Parathyroid adenoma (tissue), 2 donors: ENCODE measurements at regions not wholly inside any gene's neighbourhood (a gene's known extent, or its start where the extent isn't known, plus 50 kb on each side); places are given as distances from the start of the nearest gene placed in this dataset.

Experiments
- H2AFZ ChIP-seq: fragments of 300-600 bp; sonication (generic); one replicate; pipeline ENCODE4 v1.7.0; 2017; ENCODE audit warnings: antibody characterized with exemption, mild to moderate bottlenecking
- H3K27ac ChIP-seq: fragments of 300-600 bp; sonication (generic); one replicate; pipeline ENCODE4 v1.7.0; 2017
- H3K27me3 ChIP-seq: fragments of 300-600 bp; sonication (generic); one replicate; pipeline ENCODE4 v1.7.0; 2017; ENCODE audit warnings: low read length; ENCODE audit not compliant: control insufficient read depth, insufficient read depth
- H3K36me3 ChIP-seq: fragments of 300-600 bp; sonication (generic); one replicate; pipeline ENCODE4 v1.7.0; 2017; ENCODE audit warnings: low read length; ENCODE audit not compliant: control insufficient read depth, insufficient read depth
- H3K4me1 ChIP-seq: fragments of 300-600 bp; sonication (generic); one replicate; pipeline ENCODE4 v1.7.0; 2017; ENCODE audit warnings: control low read depth
- H3K4me2 ChIP-seq: fragments of 300-600 bp; sonication (generic); one replicate; pipeline ENCODE4 v1.7.0; 2017; ENCODE audit warnings: low read length
- H3K4me3 ChIP-seq: fragments of 300-600 bp; sonication (generic); one replicate; pipeline ENCODE4 v1.7.0; 2017; ENCODE audit warnings: low read depth, low read length
- H3K79me2 ChIP-seq: fragments of 300-600 bp; sonication (generic); one replicate; pipeline ENCODE4 v1.7.0; 2017; ENCODE audit warnings: control low read depth
- H3K9ac ChIP-seq: fragments of 300-600 bp; sonication (generic); one replicate; pipeline ENCODE4 v1.7.0; 2017; ENCODE audit warnings: mild to moderate bottlenecking
- H3K9me3 ChIP-seq: fragments of 300-600 bp; sonication (generic); one replicate; pipeline ENCODE4 v1.7.0; 2017; ENCODE audit warnings: low read length; ENCODE audit not compliant: control insufficient read depth
- CTCF ChIP-seq: fragments of 300-600 bp; sonication (generic); IDR thresholded peaks from one replicate; pipeline ENCODE4 v1.7.0; 2017; ENCODE audit warnings: antibody characterized with exemption, mild to moderate bottlenecking
- donor health status: primary hyperparathyroidism.

GRCh38 chr4:134807231-134807745 lies 605.7 kb upstream of the PABPC4L start:
- Histone ChIP-seq H3K27ac (no peak overlapping the region), H3K4me1 (no peaks in the 10 kb centered on the region), H2AFZ (no peak overlapping the region), H3K4me3 (no peak overlapping the region), H3K36me3 (no peaks in the 10 kb centered on the region), H3K9ac (no peak overlapping the region), H3K27me3 (no peaks in the 10 kb centered on the region), H3K79me2 (no peaks in the 10 kb centered on the region), H3K9me3 (no peaks in the 10 kb centered on the region), H3K4me2 (no peak overlapping the region)
- TF ChIP-seq CTCF, result no peak

GRCh38 chr4:134798573-134798972 lies 597.0 kb upstream of the PABPC4L start:
- H3K79me2 ChIP-seq, result no peaks in the 10 kb centered on the region
- no peak overlapping the region for H3K27ac ChIP-seq
- H2AFZ ChIP-seq, result no peak overlapping the region
- H3K4me3 ChIP-seq, result no peak overlapping the region
- H3K27me3 ChIP-seq, result no peaks in the 10 kb centered on the region
- no peaks in the 10 kb centered on the region for H3K9me3 ChIP-seq
- no peak overlapping the region for H3K9ac ChIP-seq
- H3K4me1 ChIP-seq, result no peaks in the 10 kb centered on the region
- no peak for TF ChIP-seq CTCF
- no peaks in the 10 kb centered on the region for H3K36me3 ChIP-seq
- no peak overlapping the region for H3K4me2 ChIP-seq

- no peak overlapping the region for H2AFZ ChIP-seq
- H3K27me3 ChIP-seq, result no peaks in the 10 kb centered on the region
- H3K4me3 ChIP-seq, result no peak overlapping the region
- no peaks in the 10 kb centered on the region for H3K9me3 ChIP-seq
- H3K27ac ChIP-seq, result no peak overlapping the region
- no peaks in the 10 kb centered on the region for H3K79me2 ChIP-seq
- no peak overlapping the region for H3K9ac ChIP-seq
- no peak for TF ChIP-seq CTCF
- no peak overlapping the region for H3K4me2 ChIP-seq
- no peaks in the 10 kb centered on the region for H3K36me3 ChIP-seq
- H3K4me1 ChIP-seq, result no peaks in the 10 kb centered on the region
Measured at GRCh38 chr4:134787315-134787714, 585.7 kb upstream of the PABPC4L start.

GRCh38 chr4:134780244-134780643 lies 578.7 kb upstream of the PABPC4L start:
- no peaks in the 10 kb centered on the region for H3K79me2 ChIP-seq
- no peak overlapping the region for H3K27ac ChIP-seq
- no peaks in the 10 kb centered on the region for H3K36me3 ChIP-seq
- no peaks in the 10 kb centered on the region for H3K27me3 ChIP-seq
- H3K4me2 ChIP-seq, result no peak overlapping the region
- no peak overlapping the region for H2AFZ ChIP-seq
- H3K9ac ChIP-seq, result no peak overlapping the region
- no peaks in the 10 kb centered on the region for H3K9me3 ChIP-seq
- H3K4me3 ChIP-seq, result no peak overlapping the region
- no peak for TF ChIP-seq CTCF
- no peaks in the 10 kb centered on the region for H3K4me1 ChIP-seq

GRCh38 chr4:134777606-134778005 lies 576.0 kb upstream of the PABPC4L start:
- Histone ChIP-seq H3K4me2 (no peak overlapping the region), H3K9ac (no peak overlapping the region), H3K4me1 (no peaks in the 10 kb centered on the region), H3K79me2 (no peaks in the 10 kb centered on the region), H3K4me3 (no peak overlapping the region), H3K9me3 (no peaks in the 10 kb centered on the region), H3K27ac (no peak overlapping the region), H3K27me3 (no peaks in the 10 kb centered on the region), H3K36me3 (no peaks in the 10 kb centered on the region), H2AFZ (no peak overlapping the region)
- TF ChIP-seq CTCF, result no peak
